Heart left ventricle (tissue), 13 donors: ENCODE measurements at regions not wholly inside any gene's neighbourhood (a gene's known extent, or its start where the extent isn't known, plus 50 kb on each side); places are given as distances from the start of the nearest gene placed in this dataset.

Source experiments
- CTCF ChIP-seq, 12 donors: fragments of 200-600 bp; sonication (generic) in 4 of 12; IDR thresholded peaks; one replicate each; pipeline versions ENCODE4 v1.5.0 to v1.8.0; 2018 to 2022; ENCODE audit warnings: antibody characterized with exemption in 12 of 12, mild to moderate bottlenecking in 5 of 12
- POLR2A ChIP-seq, 2 donors: fragments of 450-650 bp; IDR thresholded peaks; one replicate each; pipeline ENCODE4 v1.6.1; 2017; ENCODE audit warnings: antibody characterized with exemption in 2 of 2, mild to moderate bottlenecking in 2 of 2, moderate library complexity in 2 of 2
- donor health status: ischemic (EF 13 %, LVEDD 7.1; RV severe dilation, severe dysfunction).
- donor health status: DM: no; HTN: yes; CAD: no.
- donor health status: DM: no; HTN: no; CAD: no.
- donor health status: ischemic (EF 25% LVEDD 6.9; RV normal size, moderate dysfunction).
- donor health status: ischemic (EF 25% LVEDD 5.7; RV mildly dilated, moderate dysfunction).
- donor health status: ischemic (EF 35%, LVEDD 5.7; RV mildly dilated, moderate dysfunction).
- donor health status: nonischemic (EF 11% LVEDD 7.7; RV severe dilation, severe dysfunction).
- donor health status: DM: yes; HTN: yes; CAD: no.
- donor health status: PGD.
- donor health status: ischemic (EF 29% LVEDD 5.4; RV normal size, mild dysfunction).
- donor health status: nonischemic (EF 23%, LVEDD 6.1; RV moderate dilation, normal function).

GRCh38 chrX:77293331-77293995 lies 153.7 kb upstream of the FGF16 start:
- TF ChIP-seq CTCF (IDR thresholded peaks at IDR 0.05) (no peak), POLR2A (IDR thresholded peaks at IDR 0.05) (no peak)
